Lower lobe of right lung (tissue), 2 donors: ENCODE measurements at regions not wholly inside any gene's neighbourhood (a gene's known extent, or its start where the extent isn't known, plus 50 kb on each side); places are given as distances from the start of the nearest gene placed in this dataset.
A peak's percentile ranks its signal among the peaks of the same experiment; 100 is the strongest.
"Not testable (repeated sequence)": the region's sequence is repeated elsewhere in the genome, so short reads cannot be mapped to it uniquely, and the experiment has no call there.

Source experiments
- ATAC-seq, 2 donors: fragments of 200-7000 bp; cut with Tn5 transposase; one replicate each; pipeline ENCODE4 v1.9.1; 2020 to 2022; ENCODE audit warnings: mild to moderate bottlenecking in 2 of 2, moderate library complexity in 2 of 2
- DNase-seq: peaks from one replicate; pipeline ENCODE4 v3.0.0-alpha.2; 2020
- H3K27ac ChIP-seq: fragments of 200-600 bp; one replicate; pipeline ENCODE4 v1.8.0; 2022
- H3K27me3 ChIP-seq: fragments of 200-600 bp; one replicate; pipeline ENCODE4 v1.8.0; 2022; ENCODE audit warnings: low read depth
- H3K36me3 ChIP-seq: fragments of 200-600 bp; one replicate; pipeline ENCODE4 v1.8.0; 2022; ENCODE audit warnings: mild to moderate bottlenecking
- H3K4me1 ChIP-seq: fragments of 200-600 bp; one replicate; pipeline ENCODE4 v1.8.0; 2022
- H3K4me3 ChIP-seq: fragments of 200-600 bp; one replicate; pipeline ENCODE4 v1.8.0; 2022; ENCODE audit warnings: mild to moderate bottlenecking
- H3K9me3 ChIP-seq: fragments of 200-600 bp; one replicate; pipeline ENCODE4 v1.8.0; 2022
- CTCF ChIP-seq: fragments of 200-600 bp; IDR thresholded peaks from one replicate; pipeline ENCODE4 v1.8.0; 2022; ENCODE audit warnings: antibody characterized with exemption, mild to moderate bottlenecking
- intact Hi-C: fragments of 100-400 bp; cut with DNase I; formaldehyde crosslinking; loops from one replicate; pipeline ENCODE4 v1.11.0; 2022
- donor health status: DM: no; HTN: yes; CAD: no; lungs with severe emphysema.

GRCh38 chr2:128514555-128514955 lies 195.9 kb upstream of the HS6ST1 start:
- TF ChIP-seq CTCF = no peak
- Histone ChIP-seq H3K9me3 (no peaks in the 10 kb centered on the region), H3K36me3 (no peaks in the 10 kb centered on the region), H3K27ac (no peak overlapping the region), H3K27me3 (no peaks in the 10 kb centered on the region), H3K4me1 (peaks cover 8% of the 10 kb centered on the region), H3K4me3 (no peak overlapping the region)
- ATAC-seq = no peak
- DNase-seq = no peak
- intact Hi-C loops = no loop called here

- TF ChIP-seq CTCF = no peak
- no peak overlapping the region for H3K4me3 ChIP-seq
- DNase-seq = no peak
Observed at GRCh38 chr2:128516938-128517337, 198.3 kb upstream of the HS6ST1 start.

GRCh38 chr2:128519028-128519427 lies 200.4 kb upstream of the HS6ST1 start:
- ATAC-seq, H3K9me3 ChIP-seq, H3K27me3 ChIP-seq, H3K27ac ChIP-seq, H3K4me1 ChIP-seq, H3K36me3 ChIP-seq, intact Hi-C loops, DNase-seq, H3K4me3 ChIP-seq: not testable (repeated sequence)

More at GRCh38 chr2:128516938-128517337, 198.3 kb upstream of the HS6ST1 start:
- Histone ChIP-seq H3K27ac (no peak overlapping the region), H3K27me3 (no peaks in the 10 kb centered on the region), H3K36me3 (no peaks in the 10 kb centered on the region), H3K4me1 (peaks cover 8% of the 10 kb centered on the region), H3K9me3 (no peaks in the 10 kb centered on the region)
- intact Hi-C loops = no loop called here
- no peak for ATAC-seq

- no peak for TF ChIP-seq CTCF
- Histone ChIP-seq H3K9me3 (no peaks in the 10 kb centered on the region), H3K4me3 (no peak overlapping the region), H3K27ac (no peak overlapping the region), H3K27me3 (no peaks in the 10 kb centered on the region), H3K4me1 (no peaks in the 10 kb centered on the region), H3K36me3 (no peaks in the 10 kb centered on the region)
- intact Hi-C loops = no loop called here
- no peak for DNase-seq
- peak in 1 of 2 donors; percentile 11 for ATAC-seq
Observed at GRCh38 chr2:128519517-128520215, 201.0 kb upstream of the HS6ST1 start.

- no peaks in the 10 kb centered on the region for H3K9me3 ChIP-seq
- no peaks in the 10 kb centered on the region for H3K36me3 ChIP-seq
- H3K4me3 ChIP-seq = no peak overlapping the region
- DNase-seq (no peak), ATAC-seq (peak in 1 of 2 donors; percentile 28)
- no peaks in the 10 kb centered on the region for H3K4me1 ChIP-seq
- H3K27me3 ChIP-seq = no peaks in the 10 kb centered on the region
- no peak for TF ChIP-seq CTCF
- H3K27ac ChIP-seq = no peak overlapping the region
- intact Hi-C loops = no loop called here
Observed at GRCh38 chr2:128520340-128520739, 201.7 kb upstream of the HS6ST1 start.

- Histone ChIP-seq H3K4me3 (no peak overlapping the region), H3K9me3 (no peaks in the 10 kb centered on the region), H3K27ac (no peak overlapping the region), H3K27me3 (no peaks in the 10 kb centered on the region), H3K4me1 (no peaks in the 10 kb centered on the region), H3K36me3 (no peaks in the 10 kb centered on the region)
- ATAC-seq (peak in 1 of 2 donors; percentile 31), DNase-seq (no peak)
- intact Hi-C loops = no loop called here
- TF ChIP-seq CTCF = no peak
Observed at GRCh38 chr2:128520791-128521190, 202.1 kb upstream of the HS6ST1 start.
